GM12875 (cell line): ENCODE measurements at regions not wholly inside any gene's neighbourhood (a gene's known extent, or its start where the extent isn't known, plus 50 kb on each side); places are given as distances from the start of the nearest gene placed in this dataset.

ENCODE experiments used
- H3K4me3 ChIP-seq: one replicate; pipeline ENCODE4 v1.5.1; 2011; ENCODE audit warnings: low read depth, low read length, control low read depth
- CTCF ChIP-seq: IDR thresholded peaks from 2 replicates; pipeline ENCODE4 v1.5.1; 2011; ENCODE audit warnings: low read depth, mild to moderate bottlenecking, control low read depth, inconsistent platforms, low read length, moderate library complexity, borderline replicate concordance; ENCODE audit not compliant: insufficient read depth

- no peak for TF ChIP-seq CTCF
- no peak overlapping the region for H3K4me3 ChIP-seq
These were observed 675.9 kb downstream of the UQCRFS1 start for GRCh38 chr19:28537079-28537478.

GRCh38 chr19:28535352-28535775 is 677.6 kb downstream of the UQCRFS1 start:
- TF ChIP-seq CTCF: no peak

GRCh38 chr19:28534766-28535351 is 678.1 kb downstream of the UQCRFS1 start:
- TF ChIP-seq CTCF: no peak

More at GRCh38 chr19:28535352-28535775, 677.6 kb downstream of the UQCRFS1 start:
- no peak overlapping the region for H3K4me3 ChIP-seq

GRCh38 chr19:28532765-28533341 is 680.1 kb downstream of the UQCRFS1 start:
- H3K4me3 ChIP-seq: no peak overlapping the region
- no peak for TF ChIP-seq CTCF

More at GRCh38 chr19:28534766-28535351, 678.1 kb downstream of the UQCRFS1 start:
- H3K4me3 ChIP-seq: no peak overlapping the region

GRCh38 chr19:28531979-28532378 is 681.0 kb downstream of the UQCRFS1 start:
- no peak for TF ChIP-seq CTCF
- H3K4me3 ChIP-seq: no peak overlapping the region

GRCh38 chr19:28530406-28531035 is 682.4 kb downstream of the UQCRFS1 start:
- TF ChIP-seq CTCF: no peak
- H3K4me3 ChIP-seq: no peak overlapping the region

- H3K4me3 ChIP-seq: no peak overlapping the region
- TF ChIP-seq CTCF: no peak
These were observed 686.9 kb downstream of the UQCRFS1 start for GRCh38 chr19:28526038-28526437.
